Trophoblast cell (in vitro differentiated cells and primary cell): ENCODE measurements at regions not wholly inside any gene's neighbourhood (a gene's known extent, or its start where the extent isn't known, plus 50 kb on each side); places are given as distances from the start of the nearest gene placed in this dataset.
A peak's percentile ranks its signal among the peaks of the same experiment; 100 is the strongest.

Experiments
- DNase-seq, 2 donors: peaks; one replicate each; pipeline ENCODE4 v3.0.0-alpha.2; 2016
- H2AFZ ChIP-seq: 2 replicates; pipeline ENCODE4 v1.6.1; 2013; ENCODE audit warnings: low read length, moderate library complexity, mild to moderate bottlenecking; ENCODE audit not compliant: insufficient read depth, poor library complexity
- H2AK5ac ChIP-seq: 2 replicates; pipeline ENCODE4 v1.6.1; 2013; ENCODE audit warnings: mild to moderate bottlenecking, low read length
- H2BK120ac ChIP-seq: 2 replicates; pipeline ENCODE4 v1.6.1; 2013; ENCODE audit warnings: low read length, mild to moderate bottlenecking, moderate library complexity; ENCODE audit not compliant: insufficient read depth, poor library complexity
- H2BK12ac ChIP-seq: 2 replicates; pipeline ENCODE4 v1.6.1; 2013; ENCODE audit warnings: mild to moderate bottlenecking, low read length, moderate library complexity
- H2BK5ac ChIP-seq: 2 replicates; pipeline ENCODE4 v1.6.1; 2013; ENCODE audit warnings: low read length, low read depth, moderate library complexity, mild to moderate bottlenecking; ENCODE audit not compliant: poor library complexity
- H3K14ac ChIP-seq: 2 replicates; pipeline ENCODE4 v1.6.1; 2013; ENCODE audit warnings: mild to moderate bottlenecking, low read length
- H3K18ac ChIP-seq: 2 replicates; pipeline ENCODE4 v1.6.1; 2013; ENCODE audit warnings: mild to moderate bottlenecking, low read length
- H3K23ac ChIP-seq: 2 replicates; pipeline ENCODE4 v1.6.1; 2013; ENCODE audit warnings: low read length
- H3K27ac ChIP-seq: 2 replicates; pipeline ENCODE4 v1.5.1; 2013; ENCODE audit warnings: low read depth, mild to moderate bottlenecking, inconsistent platforms, low read length, moderate library complexity
- H3K27me3 ChIP-seq: 2 replicates; pipeline ENCODE4 v1.6.1; 2013; ENCODE audit warnings: inconsistent platforms, mild to moderate bottlenecking, low read length, moderate library complexity; ENCODE audit not compliant: insufficient read depth
- H3K36me3 ChIP-seq, 2 experiments: 1 replicate in 1 of 2; 2 replicates in 1 of 2; pipeline ENCODE4 v1.6.1; 2013; ENCODE audit warnings: low read length in 2 of 2, mild to moderate bottlenecking in 2 of 2, moderate library complexity in 1 of 2; ENCODE audit not compliant: insufficient read depth in 2 of 2, control insufficient read depth in 1 of 2
- H3K4ac ChIP-seq: 2 replicates; pipeline ENCODE4 v1.6.1; 2013; ENCODE audit warnings: low read depth, mild to moderate bottlenecking, low read length, moderate library complexity
- H3K4me1 ChIP-seq, 2 experiments: 1 replicate in 1 of 2; 2 replicates in 1 of 2; pipeline ENCODE4 v1.6.1; 2013; ENCODE audit warnings: low read length in 2 of 2, mild to moderate bottlenecking in 2 of 2, moderate library complexity in 1 of 2; ENCODE audit not compliant: insufficient read depth in 2 of 2, control insufficient read depth in 1 of 2
- H3K4me2 ChIP-seq: 2 replicates; pipeline ENCODE4 v1.6.1; 2013; ENCODE audit warnings: inconsistent platforms, mild to moderate bottlenecking, low read length, moderate library complexity
- H3K4me3 ChIP-seq: 2 replicates; pipeline ENCODE4 v1.5.1; 2013; ENCODE audit warnings: mild to moderate bottlenecking, low read depth, low read length, inconsistent platforms
- H3K79me1 ChIP-seq: one replicate; pipeline ENCODE4 v1.6.1; 2013; ENCODE audit warnings: low read length
- H3K79me2 ChIP-seq: 2 replicates; pipeline ENCODE4 v1.6.1; 2013; ENCODE audit warnings: low read length, mild to moderate bottlenecking; ENCODE audit not compliant: control insufficient read depth, insufficient read depth, poor library complexity
- H3K9ac ChIP-seq: 2 replicates; pipeline ENCODE4 v1.6.1; 2013; ENCODE audit warnings: mild to moderate bottlenecking, low read length
- H3K9me3 ChIP-seq: 2 replicates; pipeline ENCODE4 v1.6.1; 2013; ENCODE audit warnings: low read depth, mild to moderate bottlenecking, control low read depth, inconsistent platforms, low read length; ENCODE audit not compliant: insufficient read depth
- H4K12ac ChIP-seq: 2 replicates; pipeline ENCODE4 v1.6.1; 2013; ENCODE audit warnings: low read depth, mild to moderate bottlenecking, low read length, moderate library complexity
- H4K8ac ChIP-seq: 2 replicates; pipeline ENCODE4 v1.6.1; 2013; ENCODE audit warnings: low read depth, mild to moderate bottlenecking, low read length, moderate library complexity
- H4K91ac ChIP-seq: one replicate; pipeline ENCODE4 v1.6.1; 2013; ENCODE audit warnings: low read depth, mild to moderate bottlenecking, low read length, moderate library complexity
- WGBS: extraction: QIAGEN DNeasy Blood & Tissue Kit; methylation state at CpG from one replicate; pipeline ENCODE4 v1.1.7; 2013; ENCODE audit warnings: missing lambda C conversion rate; ENCODE audit not compliant: insufficient read length, insufficient coverage; ENCODE audit errors: extremely low coverage; 5-methylcytosine and 5-hydroxymethylcytosine counted together

- no peak overlapping the region for H2AFZ ChIP-seq
- no peaks in the 10 kb centered on the region for H3K36me3 ChIP-seq
- no peak overlapping the region for H3K4me3 ChIP-seq
- no peaks in the 10 kb centered on the region for H3K4me1 ChIP-seq
- H3K18ac ChIP-seq: no peak overlapping the region
- H4K91ac ChIP-seq: no peak overlapping the region
- no peak overlapping the region for H2AK5ac ChIP-seq
- DNase-seq: peak in 1 of 2 donors; percentile 6
- no peak overlapping the region for H2BK120ac ChIP-seq
- no peaks in the 10 kb centered on the region for H3K27me3 ChIP-seq
- no peak overlapping the region for H4K8ac ChIP-seq
- H2BK12ac ChIP-seq: no peak overlapping the region
- no CpG with 5 or more reads among the region's 4 CpGs for WGBS
- H3K79me2 ChIP-seq: no peaks in the 10 kb centered on the region
- H4K12ac ChIP-seq: no peak overlapping the region
- no peaks in the 10 kb centered on the region for H3K9me3 ChIP-seq
- no peak overlapping the region for H2BK5ac ChIP-seq
- no peak overlapping the region for H3K9ac ChIP-seq
- H3K4ac ChIP-seq: no peak overlapping the region
- H3K14ac ChIP-seq: no peak overlapping the region
- no peak overlapping the region for H3K23ac ChIP-seq
- H3K79me1 ChIP-seq: no peaks in the 10 kb centered on the region
- no peak overlapping the region for H3K4me2 ChIP-seq
- no peak overlapping the region for H3K27ac ChIP-seq
Measured at GRCh38 chr4:141486375-141486997, 149.9 kb upstream of the IL15 start.

- no peak overlapping the region for H2AK5ac ChIP-seq
- H3K9ac ChIP-seq: no peak overlapping the region
- no peaks in the 10 kb centered on the region for H3K79me1 ChIP-seq
- no peak overlapping the region for H3K4ac ChIP-seq
- WGBS: no CpG with 5 or more reads among the region's 1 CpG
- H3K4me1 ChIP-seq: no peaks in the 10 kb centered on the region
- H3K27me3 ChIP-seq: no peaks in the 10 kb centered on the region
- no peak overlapping the region for H2AFZ ChIP-seq
- H3K36me3 ChIP-seq: no peaks in the 10 kb centered on the region
- no peaks in the 10 kb centered on the region for H3K9me3 ChIP-seq
- no peak overlapping the region for H3K23ac ChIP-seq
- H2BK12ac ChIP-seq: no peak overlapping the region
- H2BK5ac ChIP-seq: no peak overlapping the region
- no peak overlapping the region for H4K12ac ChIP-seq
- DNase-seq: no peak
- no peak overlapping the region for H4K8ac ChIP-seq
- H3K4me2 ChIP-seq: no peak overlapping the region
- no peak overlapping the region for H3K18ac ChIP-seq
- no peak overlapping the region for H3K14ac ChIP-seq
- no peak overlapping the region for H3K4me3 ChIP-seq
- no peak overlapping the region for H3K27ac ChIP-seq
- no peak overlapping the region for H4K91ac ChIP-seq
- H3K79me2 ChIP-seq: no peaks in the 10 kb centered on the region
- no peak overlapping the region for H2BK120ac ChIP-seq
Measured at GRCh38 chr4:141497627-141498026, 138.8 kb upstream of the IL15 start.

- Histone ChIP-seq H2AK5ac (no peak overlapping the region), H3K18ac (no peak overlapping the region), H2BK120ac (no peak overlapping the region), H3K4me1 (no peaks in the 10 kb centered on the region), H4K91ac (no peak overlapping the region), H3K4ac (no peak overlapping the region), H3K14ac (no peak overlapping the region), H3K27ac (no peak overlapping the region), H3K9ac (no peak overlapping the region), H3K79me1 (no peaks in the 10 kb centered on the region), H4K12ac (no peak overlapping the region), H3K36me3 (no peaks in the 10 kb centered on the region), H3K9me3 (no peaks in the 10 kb centered on the region), H2AFZ (no peak overlapping the region), H2BK5ac (no peak overlapping the region), H3K4me3 (no peak overlapping the region), H2BK12ac (no peak overlapping the region), H4K8ac (no peak overlapping the region), H3K79me2 (no peaks in the 10 kb centered on the region), H3K23ac (no peak overlapping the region), H3K4me2 (no peak overlapping the region), H3K27me3 (no peaks in the 10 kb centered on the region)
- no peak for DNase-seq
- WGBS: no CpG with 5 or more reads among the region's 3 CpGs
Measured at GRCh38 chr4:141499261-141499853, 137.0 kb upstream of the IL15 start.

- H3K4ac ChIP-seq: no peak overlapping the region
- no peaks in the 10 kb centered on the region for H3K36me3 ChIP-seq
- H4K12ac ChIP-seq: no peak overlapping the region
- H4K91ac ChIP-seq: no peak overlapping the region
- peak in 1 of 2 donors; percentile 1 for DNase-seq
- H2AK5ac ChIP-seq: no peak overlapping the region
- H3K23ac ChIP-seq: no peak overlapping the region
- no peak overlapping the region for H2AFZ ChIP-seq
- WGBS: no CpG with 5 or more reads among the region's 1 CpG
- H3K4me3 ChIP-seq: no peak overlapping the region
- H2BK120ac ChIP-seq: no peak overlapping the region
- H3K79me2 ChIP-seq: no peaks in the 10 kb centered on the region
- no peak overlapping the region for H4K8ac ChIP-seq
- H3K4me1 ChIP-seq: no peaks in the 10 kb centered on the region
- H3K27ac ChIP-seq: no peak overlapping the region
- H3K9me3 ChIP-seq: no peaks in the 10 kb centered on the region
- no peak overlapping the region for H3K4me2 ChIP-seq
- no peak overlapping the region for H3K9ac ChIP-seq
- H3K79me1 ChIP-seq: no peaks in the 10 kb centered on the region
- no peaks in the 10 kb centered on the region for H3K27me3 ChIP-seq
- H2BK12ac ChIP-seq: no peak overlapping the region
- H2BK5ac ChIP-seq: no peak overlapping the region
- H3K14ac ChIP-seq: no peak overlapping the region
- H3K18ac ChIP-seq: no peak overlapping the region
Measured at GRCh38 chr4:141501395-141501794, 135.0 kb upstream of the IL15 start.
